IgD-negative memory B cell (primary cell): ENCODE measurements at regions not wholly inside any gene's neighbourhood (a gene's known extent, or its start where the extent isn't known, plus 50 kb on each side); places are given as distances from the start of the nearest gene placed in this dataset.
"Not testable (repeated sequence)": the region's sequence is repeated elsewhere in the genome, so short reads cannot be mapped to it uniquely, and the experiment has no call there.

Experiments
- H3K27ac Mint-ChIP-seq, 3 donors: one replicate each; pipeline ENCODE4 v1.8.0; 2020 to 2022; ENCODE audit warnings: mild to moderate bottlenecking in 3 of 3, mixed read lengths in 3 of 3, moderate library complexity in 1 of 3
- H3K27me3 Mint-ChIP-seq: one replicate; pipeline ENCODE4 v1.8.0; 2021; ENCODE audit warnings: mixed read lengths
- H3K36me3 Mint-ChIP-seq: one replicate; pipeline ENCODE4 v1.8.0; 2020; ENCODE audit warnings: mild to moderate bottlenecking, mixed read lengths
- H3K4me1 Mint-ChIP-seq, 3 donors: one replicate each; pipeline ENCODE4 v1.8.0; 2020 to 2022; ENCODE audit warnings: mixed read lengths in 3 of 3, mild to moderate bottlenecking in 1 of 3
- H3K4me3 Mint-ChIP-seq, 4 donors: one replicate each; pipeline ENCODE4 v1.8.0; 2020 to 2022; ENCODE audit warnings: mild to moderate bottlenecking in 4 of 4, mixed read lengths in 4 of 4, moderate library complexity in 3 of 4
- H3K9me3 Mint-ChIP-seq, 3 donors: one replicate each; pipeline ENCODE4 v1.8.0; 2020 to 2021; ENCODE audit warnings: mixed read lengths in 3 of 3, mild to moderate bottlenecking in 1 of 3

DNA sequence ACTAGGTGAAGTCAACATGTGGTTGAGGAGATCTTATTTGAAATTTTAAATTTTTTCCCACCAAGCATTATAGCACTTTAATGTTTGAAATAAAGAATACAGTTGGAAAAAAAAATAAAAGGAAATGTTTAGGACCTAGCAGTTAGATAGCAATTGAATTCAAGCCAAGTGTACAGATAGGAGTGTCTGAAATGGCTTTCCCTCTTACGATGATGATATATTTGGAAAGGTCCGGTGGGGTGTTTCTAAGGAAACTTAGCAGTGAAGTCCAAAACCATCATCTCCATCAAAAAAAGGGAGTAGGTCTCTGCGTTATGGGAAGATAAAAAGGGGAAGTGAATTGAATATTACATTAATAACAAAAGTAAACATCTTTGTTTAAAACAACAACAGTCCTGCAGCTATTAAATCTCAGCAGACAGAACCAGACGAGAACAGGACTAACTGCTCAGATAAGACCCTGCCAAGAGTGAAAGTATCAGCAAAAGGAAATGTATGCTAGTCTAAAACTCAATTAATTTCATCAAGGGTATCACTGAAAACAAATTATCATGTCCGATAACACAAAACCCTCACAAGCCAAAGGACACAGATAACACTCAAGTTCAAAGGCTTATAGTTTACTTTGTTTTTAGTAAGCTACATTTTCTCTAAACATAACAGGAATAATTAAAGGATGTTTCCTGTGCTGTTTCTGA is 242.0 kb downstream of the BMP4 start:
- peaks cover 0 to 1% (median 0%) of the 10 kb centered on the region in 3 donors for H3K4me1 Mint-ChIP-seq
- H3K4me3 Mint-ChIP-seq: no peak overlapping the region

GRCh38 chr14:53712901-53713300 is 243.7 kb downstream of the BMP4 start:
- not testable (repeated sequence) for H3K36me3 Mint-ChIP-seq, H3K27me3 Mint-ChIP-seq, H3K9me3 Mint-ChIP-seq, H3K27ac Mint-ChIP-seq, H3K4me1 Mint-ChIP-seq, H3K4me3 Mint-ChIP-seq

More for the DNA sequence above, 242.0 kb downstream of the BMP4 start:
- Mint-ChIP-seq H3K36me3 (no peaks in the 10 kb centered on the region), H3K9me3 (no peaks in the 10 kb centered on the region), H3K27ac (no peak overlapping the region), H3K27me3 (no peaks in the 10 kb centered on the region)

DNA sequence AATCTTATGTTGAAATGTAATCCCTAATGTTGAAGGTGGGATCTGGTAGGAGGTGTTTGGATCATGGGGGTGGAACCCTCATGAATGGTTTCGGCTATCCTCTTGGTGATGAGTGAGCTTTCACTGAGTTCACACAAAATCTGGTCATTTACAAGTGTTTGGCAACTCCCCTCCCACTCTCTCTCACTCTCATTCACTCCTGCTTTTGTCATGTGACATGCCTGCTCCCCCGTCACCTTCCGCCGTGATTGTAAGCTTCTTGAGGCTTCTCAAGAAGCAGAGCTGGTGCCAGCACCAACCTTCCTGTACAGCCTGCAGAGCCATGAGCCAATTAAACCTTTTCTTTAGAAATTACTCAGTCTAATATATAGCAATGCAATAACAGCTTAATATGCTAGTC is 245.4 kb downstream of the BMP4 start:
- Mint-ChIP-seq H3K36me3 (no peaks in the 10 kb centered on the region), H3K4me3 (no peak overlapping the region), H3K4me1 (peaks cover 0 to 1% (median 0%) of the 10 kb centered on the region in 3 donors), H3K9me3 (no peaks in the 10 kb centered on the region), H3K27ac (no peak overlapping the region), H3K27me3 (peaks cover 2% of the 10 kb centered on the region)

DNA sequence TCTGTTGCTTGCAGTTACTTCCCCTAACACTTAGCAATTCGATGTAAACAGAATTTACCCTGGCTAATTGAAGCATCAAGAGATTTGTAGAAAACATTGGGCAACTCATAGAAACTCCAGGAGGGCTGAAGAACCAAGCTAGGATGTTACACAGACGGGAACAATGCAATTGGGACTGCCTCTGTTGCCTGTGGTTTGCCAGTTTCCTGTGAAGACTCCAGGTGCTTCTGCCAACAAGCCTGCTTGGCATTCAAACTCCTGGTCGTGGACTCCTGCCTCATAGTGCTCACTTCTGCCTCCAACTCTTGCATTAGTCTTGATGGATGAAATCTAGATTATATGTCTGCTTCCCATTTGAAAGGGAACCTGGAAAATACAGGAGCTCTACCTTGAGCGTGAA is 246.0 kb downstream of the BMP4 start:
- no peak overlapping the region for H3K27ac Mint-ChIP-seq
- H3K4me3 Mint-ChIP-seq: no peak overlapping the region
- H3K36me3 Mint-ChIP-seq: no peaks in the 10 kb centered on the region
- no peaks in the 10 kb centered on the region for H3K9me3 Mint-ChIP-seq
- peaks cover 0 to 1% (median 0%) of the 10 kb centered on the region in 3 donors for H3K4me1 Mint-ChIP-seq
- peaks cover 2% of the 10 kb centered on the region for H3K27me3 Mint-ChIP-seq

DNA sequence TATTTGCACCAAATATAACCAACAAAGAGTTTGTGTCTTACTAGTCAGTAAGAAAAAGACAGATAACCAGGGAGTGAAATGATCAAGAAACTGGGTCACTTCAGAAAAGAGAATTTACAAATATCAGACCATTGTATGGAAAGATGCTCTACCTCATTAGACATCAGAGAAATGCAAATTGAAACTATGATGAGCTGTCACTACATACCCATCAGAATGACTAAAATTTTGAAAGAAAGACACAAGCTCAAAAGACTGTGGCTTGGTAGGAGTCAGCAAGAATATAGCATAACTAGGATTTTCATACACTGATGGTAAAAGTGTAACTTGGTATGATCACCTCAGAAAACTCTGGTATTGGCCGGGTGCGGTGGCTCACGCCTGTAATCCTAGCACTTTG is 247.2 kb downstream of the BMP4 start:
- H3K36me3 Mint-ChIP-seq: no peaks in the 10 kb centered on the region
- H3K4me3 Mint-ChIP-seq: no peak overlapping the region
- peaks cover 2% of the 10 kb centered on the region for H3K27me3 Mint-ChIP-seq
- H3K27ac Mint-ChIP-seq: no peak overlapping the region
- H3K4me1 Mint-ChIP-seq: no peaks in the 10 kb centered on the region
- H3K9me3 Mint-ChIP-seq: no peaks in the 10 kb centered on the region

DNA sequence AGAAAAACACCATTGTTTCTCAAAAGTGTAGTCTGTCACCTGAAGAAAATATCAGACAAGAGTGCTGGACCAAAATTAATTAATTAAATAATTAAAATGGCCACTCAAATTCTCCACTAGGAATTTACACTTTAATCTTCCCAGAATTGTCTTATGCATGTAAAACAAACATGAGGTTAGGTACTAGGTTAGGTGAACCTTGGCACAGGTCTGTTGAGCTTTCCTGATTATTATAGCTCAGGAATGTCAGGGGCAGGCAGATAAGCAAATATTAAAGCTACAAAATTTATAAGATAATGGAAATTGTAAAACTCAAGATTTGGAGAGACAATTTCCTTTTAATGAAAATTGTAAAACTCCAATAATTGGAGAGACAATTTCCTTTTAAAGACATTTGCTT is 253.2 kb downstream of the BMP4 start:
- Mint-ChIP-seq H3K4me1 (no peaks in the 10 kb centered on the region), H3K36me3 (no peaks in the 10 kb centered on the region), H3K27ac (no peak overlapping the region), H3K27me3 (no peaks in the 10 kb centered on the region), H3K4me3 (no peak overlapping the region), H3K9me3 (peaks cover 0 to 3% (median 0%) of the 10 kb centered on the region in 3 donors)

DNA sequence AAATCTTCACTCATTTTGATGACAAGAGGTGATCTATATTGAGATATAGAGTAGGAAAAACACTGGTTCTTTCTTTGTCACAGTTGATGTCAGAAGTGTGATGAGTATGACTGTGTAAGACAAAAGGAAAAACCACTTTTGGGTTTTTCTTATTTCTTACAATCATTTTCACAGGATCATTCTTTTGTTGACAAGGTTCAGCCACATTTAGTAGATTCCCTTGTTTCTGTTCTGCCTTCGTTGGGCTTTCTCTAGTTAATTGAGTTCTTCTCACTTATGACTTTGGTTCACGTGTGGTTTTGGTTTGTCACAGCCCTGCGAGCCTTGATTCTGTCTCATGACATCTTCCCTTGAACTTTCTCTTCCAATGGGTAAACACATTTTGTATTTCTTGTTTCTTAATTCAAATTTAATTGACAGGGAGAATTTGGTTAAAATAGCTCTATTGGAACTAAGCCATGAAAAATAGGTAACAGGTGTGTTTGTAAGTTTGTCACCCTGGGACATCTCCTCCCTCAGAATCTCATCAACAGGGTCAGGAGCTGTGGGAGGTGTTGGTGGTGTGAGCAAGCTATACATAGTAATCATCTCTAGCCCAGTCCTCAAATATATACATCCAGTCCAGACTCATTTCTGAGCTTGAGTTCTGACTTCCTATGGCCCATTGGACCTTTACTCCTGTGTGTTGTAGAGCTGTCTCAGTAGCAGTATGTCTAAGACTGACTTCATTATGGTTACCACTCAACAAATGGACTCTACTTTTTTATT is 255.3 kb downstream of the BMP4 start:
- Mint-ChIP-seq H3K4me3 (no peak overlapping the region), H3K4me1 (no peaks in the 10 kb centered on the region), H3K36me3 (no peaks in the 10 kb centered on the region), H3K27ac (no peak overlapping the region), H3K9me3 (peaks cover 0 to 3% (median 2%) of the 10 kb centered on the region in 3 donors), H3K27me3 (no peaks in the 10 kb centered on the region)

DNA sequence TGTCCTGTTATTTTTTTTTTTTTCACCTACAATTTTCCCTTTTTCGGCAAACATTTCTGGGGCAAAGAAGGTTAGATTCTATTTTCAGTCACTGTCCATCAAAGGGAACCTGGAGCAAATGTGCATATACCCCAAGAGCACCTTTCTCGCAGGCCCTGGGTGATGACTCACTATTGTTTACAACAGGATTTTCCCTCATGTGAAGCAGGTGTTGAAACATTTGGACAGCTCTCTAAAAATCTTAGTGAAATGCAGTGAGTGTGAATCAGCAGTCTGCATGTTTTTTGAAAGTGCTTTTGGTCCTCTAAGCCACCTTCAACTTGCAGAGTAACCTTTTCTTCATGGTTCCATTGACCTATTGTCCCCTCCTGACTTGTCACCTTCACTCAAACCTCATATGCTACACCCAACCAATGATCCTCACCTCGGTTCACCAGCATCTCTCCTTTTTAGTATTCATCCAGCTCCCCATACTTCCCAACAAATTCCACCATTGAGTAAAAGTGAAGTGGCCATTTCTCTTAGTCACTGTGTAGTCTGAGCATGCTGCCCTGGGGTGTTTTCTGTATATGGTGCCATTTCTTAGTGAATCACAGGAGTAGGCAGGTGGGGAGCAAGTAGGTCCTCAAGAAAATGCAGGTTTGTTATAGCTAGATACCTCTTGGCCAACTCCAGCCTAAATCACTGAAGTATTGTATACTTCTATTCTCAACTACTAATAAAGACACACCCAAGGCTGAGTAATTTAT is 260.2 kb downstream of the BMP4 start:
- H3K4me1 Mint-ChIP-seq: no peaks in the 10 kb centered on the region
- H3K36me3 Mint-ChIP-seq: no peaks in the 10 kb centered on the region
- H3K4me3 Mint-ChIP-seq: no peak overlapping the region
- no peaks in the 10 kb centered on the region for H3K27me3 Mint-ChIP-seq
- H3K27ac Mint-ChIP-seq: no peak overlapping the region
- peaks cover 3 to 5% (median 3%) of the 10 kb centered on the region in 3 donors for H3K9me3 Mint-ChIP-seq

- no peak overlapping the region for H3K27ac Mint-ChIP-seq
- H3K36me3 Mint-ChIP-seq: no peaks in the 10 kb centered on the region
- no peaks in the 10 kb centered on the region for H3K27me3 Mint-ChIP-seq
- H3K4me1 Mint-ChIP-seq: no peaks in the 10 kb centered on the region
- H3K4me3 Mint-ChIP-seq: no peak overlapping the region
- peaks cover 3 to 5% (median 3%) of the 10 kb centered on the region in 3 donors for H3K9me3 Mint-ChIP-seq
These were observed 260.9 kb downstream of the BMP4 start for GRCh38 chr14:53695692-53696214.

DNA sequence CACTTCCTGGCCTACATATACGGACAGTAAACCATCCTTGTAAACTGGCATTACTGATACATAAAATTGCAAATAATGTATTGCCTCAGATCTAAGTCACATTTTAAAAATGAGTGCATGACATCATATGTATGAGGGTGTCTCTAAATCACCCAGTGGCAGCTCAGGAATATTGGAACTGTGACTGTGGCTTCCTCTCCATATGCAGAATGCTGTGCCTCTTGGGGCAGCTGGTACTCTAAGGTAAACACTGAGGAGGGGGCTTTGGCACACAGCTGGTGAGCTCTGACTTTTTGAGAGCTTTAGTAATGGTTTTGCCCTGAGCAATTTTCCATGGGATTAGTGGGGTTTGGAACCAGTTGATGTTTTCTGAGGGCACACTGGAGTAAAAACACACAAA is 263.7 kb downstream of the BMP4 start:
- Mint-ChIP-seq H3K27ac (no peak overlapping the region), H3K4me1 (no peaks in the 10 kb centered on the region), H3K27me3 (no peaks in the 10 kb centered on the region), H3K4me3 (no peak overlapping the region), H3K36me3 (no peaks in the 10 kb centered on the region), H3K9me3 (peaks cover 0 to 5% (median 3%) of the 10 kb centered on the region in 3 donors)

- Mint-ChIP-seq H3K36me3 (no peaks in the 10 kb centered on the region), H3K27me3 (no peaks in the 10 kb centered on the region), H3K27ac (no peak overlapping the region), H3K4me1 (no peaks in the 10 kb centered on the region), H3K9me3 (peaks cover 0 to 5% (median 3%) of the 10 kb centered on the region in 3 donors), H3K4me3 (no peak overlapping the region)
These were observed 264.2 kb downstream of the BMP4 start for GRCh38 chr14:53692451-53692850.

DNA sequence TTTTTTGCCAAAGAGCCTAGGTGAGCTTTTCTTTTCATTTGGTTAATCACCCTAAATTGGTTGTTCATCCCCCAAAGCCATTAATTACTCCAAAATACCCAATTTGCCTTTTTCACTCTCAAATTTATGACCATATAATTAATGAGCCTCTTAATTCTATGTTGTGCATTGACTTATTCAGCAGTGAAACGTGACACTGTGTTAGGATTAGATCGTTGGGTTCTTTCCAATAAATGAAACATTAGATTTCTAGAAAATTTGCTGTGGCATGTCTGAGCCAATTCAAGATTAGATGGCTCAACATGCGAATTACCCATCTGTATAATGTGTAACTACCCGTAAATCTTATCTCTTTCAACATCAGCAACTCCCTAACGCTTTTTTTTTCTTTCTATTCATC is 273.4 kb downstream of the BMP4 start:
- Mint-ChIP-seq H3K27ac (no peak overlapping the region), H3K4me3 (no peak overlapping the region), H3K27me3 (peaks cover 4% of the 10 kb centered on the region), H3K36me3 (no peaks in the 10 kb centered on the region), H3K4me1 (no peaks in the 10 kb centered on the region), H3K9me3 (peaks cover 0 to 2% (median 0%) of the 10 kb centered on the region in 3 donors)

- peaks cover 0 to 8% (median 4%) of the 10 kb centered on the region in 3 donors for H3K9me3 Mint-ChIP-seq
- H3K27me3 Mint-ChIP-seq: no peaks in the 10 kb centered on the region
- no peak overlapping the region for H3K4me3 Mint-ChIP-seq
- no peaks in the 10 kb centered on the region for H3K36me3 Mint-ChIP-seq
- no peaks in the 10 kb centered on the region for H3K4me1 Mint-ChIP-seq
- no peak overlapping the region for H3K27ac Mint-ChIP-seq
These were observed 284.1 kb downstream of the BMP4 start for GRCh38 chr14:53672526-53672925.

DNA sequence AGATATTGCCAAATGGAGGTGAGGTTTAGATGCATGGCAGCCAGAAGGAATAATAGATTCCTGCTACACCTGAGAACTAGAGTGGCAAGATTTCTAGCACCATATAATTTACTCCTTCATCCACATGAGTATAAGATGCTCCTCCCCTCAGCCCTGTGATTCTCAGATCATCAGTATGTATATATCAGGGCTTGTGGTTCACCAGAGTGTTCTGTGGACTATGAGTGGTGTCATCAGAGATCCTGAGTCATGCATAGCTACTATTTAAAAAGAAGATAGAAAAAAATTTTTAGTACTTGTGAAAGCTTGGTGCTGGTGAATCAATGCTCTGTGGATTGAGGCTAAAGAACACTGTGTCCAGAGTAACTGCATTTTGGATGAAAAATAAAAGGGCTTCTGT is 285.9 kb downstream of the BMP4 start:
- H3K4me3 Mint-ChIP-seq: no peak overlapping the region
- H3K27ac Mint-ChIP-seq: no peak overlapping the region
- no peaks in the 10 kb centered on the region for H3K27me3 Mint-ChIP-seq
- H3K4me1 Mint-ChIP-seq: no peaks in the 10 kb centered on the region
- peaks cover 0 to 3% (median 0%) of the 10 kb centered on the region in 3 donors for H3K9me3 Mint-ChIP-seq
- no peaks in the 10 kb centered on the region for H3K36me3 Mint-ChIP-seq

DNA sequence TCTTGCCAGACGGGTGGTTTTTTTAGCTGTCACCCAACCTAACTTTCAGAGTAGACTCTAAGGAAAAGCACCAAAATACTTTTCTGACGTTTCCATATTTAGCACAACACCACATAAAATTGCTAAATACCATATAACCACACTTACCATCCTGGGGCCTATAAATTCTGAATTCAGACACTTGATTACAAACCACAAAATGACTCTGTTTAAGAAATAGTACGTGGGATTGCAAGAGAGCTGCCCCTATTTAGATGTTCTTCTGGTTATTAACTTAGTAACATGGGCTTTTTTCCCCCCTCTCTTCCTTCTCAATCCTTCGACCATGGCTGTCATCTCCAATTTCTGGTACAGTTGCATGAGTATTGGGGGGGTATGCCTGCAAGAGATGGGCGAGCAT is 287.7 kb downstream of the BMP4 start:
- H3K4me1 Mint-ChIP-seq: no peaks in the 10 kb centered on the region
- no peak overlapping the region for H3K4me3 Mint-ChIP-seq
- no peak overlapping the region for H3K27ac Mint-ChIP-seq
- no peaks in the 10 kb centered on the region for H3K36me3 Mint-ChIP-seq
- no peaks in the 10 kb centered on the region for H3K27me3 Mint-ChIP-seq
- H3K9me3 Mint-ChIP-seq: no peaks in the 10 kb centered on the region
